ENCODE measurements at regions not wholly inside any gene's neighbourhood (a gene's known extent, or its start where the extent isn't known, plus 50 kb on each side); places are given as distances from the start of the nearest gene placed in this dataset.

- TF ChIP-seq ZNF280A (IDR thresholded peaks at IDR 0.05; ENCODE audit: low read depth, partially characterized antibody) (no peak), HMG20B (CRISPR knock-in tag; IDR thresholded peaks at IDR 0.05) (no peak), CREB3 (tag; conservative IDR thresholded peaks at IDR 0.05; ENCODE audit: low read depth) (no peak), SETDB1 (IDR thresholded peaks at IDR 0.05; ENCODE audit: low read length) (no peak), CREM (IDR thresholded peaks at IDR 0.05; ENCODE audit: low read depth) (no peak), BRF1 (IDR thresholded peaks at IDR 0.05; ENCODE audit: borderline replicate concordance, extremely low read depth, insufficient read length) (no peak), NFIC (IDR thresholded peaks at IDR 0.05) (no peak), SIN3B (IDR thresholded peaks at IDR 0.05; ENCODE audit: low read depth) (no peak), FOSL1 (tag; conservative IDR thresholded peaks at IDR 0.05) (no peak)
Observed at GRCh38 chr6:163709693-163710092, 295.2 kb downstream of the QKI start (continued).

- WGBS (ENCODE audit: insufficient coverage, low coverage, missing lambda C conversion rate), result 6% methylated on average over 5 of the region's 6 CpGs
- Histone ChIP-seq H3K4me3 (no peak overlapping the region), H3K9ac (ENCODE audit: insufficient read depth in 1 of 2, low read depth in 2 of 2, low read length in 2 of 2) (no peak overlapping the region; a peak in 1 of 4 replicates), H3K9me1 (ENCODE audit: control insufficient read depth, insufficient read depth, low read length) (no peaks in the 10 kb centered on the region), H3K27me3 (ENCODE audit: control insufficient read depth in 2 of 2, insufficient read depth in 2 of 2, low read length in 2 of 2) (peaks cover 3 to 24% of the 10 kb centered on the region in 2 experiments; a peak in 2 of 5 replicates), H3K79me2 (ENCODE audit: control insufficient read depth, insufficient read depth, low read length) (no peaks in the 10 kb centered on the region), H4K20me1 (replicated peaks; ENCODE audit: control insufficient read depth, insufficient read depth, low read length) (no peaks in the 10 kb centered on the region), H3K27ac (ENCODE audit: extremely low read depth, low read depth, low read length) (no peak overlapping the region), H2AFZ (ENCODE audit: low read depth, low read length) (no peak overlapping the region), H3K4me1 (replicated peaks in 1 of 2; ENCODE audit: control insufficient read depth in 2 of 2, insufficient read depth in 2 of 2, low read length in 2 of 2) (peaks cover 6 to 8% of the 10 kb centered on the region in 2 experiments; a peak in 4 of 5 replicates), H3K36me3 (ENCODE audit: control insufficient read depth, insufficient read depth, low read length) (no peaks in the 10 kb centered on the region), H3K9me3 (replicated peaks; ENCODE audit: control insufficient read depth, insufficient read depth, low read depth, low read length) (no peaks in the 10 kb centered on the region), H3K4me2 (ENCODE audit: insufficient read depth, low read length) (no peak overlapping the region)
- no peak for DNase-seq (ENCODE audit: extremely low read depth in 1 of 4, low spot score in 3 of 4)
- no peak for ATAC-seq
- ChIA-PET POLR2A (no interaction called here), CTCF (ENCODE audit: low intra/inter-chr PET ratio) (no interaction called here)
- no peak for FAIRE-seq
- no TSS peak for BruUV-seq (replicated peaks)
- intact Hi-C loops (cut with micrococcal nuclease), result no loop called here
- in situ Hi-C loops (cut with MboI), result no loop called here
- TF ChIP-seq MCM3 (IDR thresholded peaks at IDR 0.05) (no peak), ZNF830 (CRISPR knock-in tag; IDR thresholded peaks at IDR 0.05) (no peak), PCBP1 (IDR thresholded peaks at IDR 0.05; ENCODE audit: low read depth, low read length, poor library complexity, severe bottlenecking) (no peak), GATA2 (CRISPR knock-in tag; IDR thresholded peaks at IDR 0.05) (no peak), PKNOX1 (IDR thresholded peaks at IDR 0.05) (no peak), ZBTB2 (IDR thresholded peaks at IDR 0.05) (no peak)
Observed at GRCh38 chr6:163709255-163709654, 294.7 kb downstream of the QKI start.

Measured in K562 (cell line).